ENCODE measurements at regions not wholly inside any gene's neighbourhood (a gene's known extent, or its start where the extent isn't known, plus 50 kb on each side); places are given as distances from the start of the nearest gene placed in this dataset.

- DNase-seq (ENCODE audit: low spot score), result no peak
Observed at GRCh38 chr14:45364565-45365156, 111.7 kb upstream of the MIS18BP1 start.

- no peak for DNase-seq (ENCODE audit: low spot score)
Observed at GRCh38 chr14:45362505-45362904, 109.5 kb upstream of the MIS18BP1 start.

- DNase-seq (ENCODE audit: low spot score), result no peak
Observed at GRCh38 chr14:45361727-45362126, 108.7 kb upstream of the MIS18BP1 start.

GRCh38 chr14:45359746-45360145 is 106.7 kb upstream of the MIS18BP1 start:
- DNase-seq (ENCODE audit: low spot score), result no peak

GRCh38 chr14:45332360-45332988 is 79.5 kb upstream of the MIS18BP1 start:
- no peak for DNase-seq (ENCODE audit: low spot score)

GRCh38 chr14:45308745-45309397 is 55.9 kb upstream of the MIS18BP1 start:
- no peak for DNase-seq (ENCODE audit: low spot score)
